ENCODE measurements at regions not wholly inside any gene's neighbourhood (a gene's known extent, or its start where the extent isn't known, plus 50 kb on each side); places are given as distances from the start of the nearest gene placed in this dataset.

GRCh38 chr5:38793099-38793498 is 52.7 kb upstream of the OSMR start:
- no peak for TF ChIP-seq CTCF (CRISPR knock-in tag; IDR thresholded peaks at IDR 0.05)
- TF ChIP-seq ZNF224 (CRISPR knock-in tag; IDR thresholded peaks at IDR 0.05) = no peak
- TF ChIP-seq ZNF235 (CRISPR knock-in tag; IDR thresholded peaks at IDR 0.05; ENCODE audit: borderline replicate concordance) = no peak
